CD4-positive, alpha-beta T cell treated with Interferon gamma for 1 hour (primary cell): ENCODE measurements at regions not wholly inside any gene's neighbourhood (a gene's known extent, or its start where the extent isn't known, plus 50 kb on each side); places are given as distances from the start of the nearest gene placed in this dataset.

Experiments used
- DNase-seq: peaks from one replicate; pipeline ENCODE4 v3.0.0-alpha.2; 2020

GRCh38 chr9:88221105-88221504 lies 82.8 kb upstream of the SPATA31C2 start:
- DNase-seq: no peak

GRCh38 chr9:88220652-88221051 lies 82.4 kb upstream of the SPATA31C2 start:
- no peak for DNase-seq

GRCh38 chr9:88219601-88220000 lies 81.3 kb upstream of the SPATA31C2 start:
- no peak for DNase-seq

- DNase-seq: no peak
These were observed 80.5 kb upstream of the SPATA31C2 start for GRCh38 chr9:88218726-88219125.

GRCh38 chr9:88216126-88216995 lies 78.1 kb upstream of the SPATA31C2 start:
- DNase-seq: no peak

- DNase-seq: no peak
These were observed 77.2 kb upstream of the SPATA31C2 start for GRCh38 chr9:88215196-88216125.

GRCh38 chr9:88202321-88202720 lies 64.0 kb upstream of the SPATA31C2 start:
- DNase-seq: no peak

GRCh38 chr9:88198341-88198807 lies 60.1 kb upstream of the SPATA31C2 start:
- no peak for DNase-seq

- DNase-seq: no peak
These were observed 59.6 kb upstream of the SPATA31C2 start for GRCh38 chr9:88197781-88198340.

GRCh38 chr9:88197016-88197415 lies 58.7 kb upstream of the SPATA31C2 start:
- DNase-seq: no peak

- no peak for DNase-seq
These were observed 58.0 kb upstream of the SPATA31C2 start for GRCh38 chr9:88196142-88196790.

- DNase-seq: no peak
These were observed 55.5 kb upstream of the SPATA31C2 start for GRCh38 chr9:88193766-88194165.

GRCh38 chr9:88191456-88191855 lies 53.2 kb upstream of the SPATA31C2 start:
- no peak for DNase-seq

- no peak for DNase-seq
These were observed 51.1 kb upstream of the SPATA31C2 start for GRCh38 chr9:88189371-88189770.
